M059J (cell line): ENCODE measurements at regions not wholly inside any gene's neighbourhood (a gene's known extent, or its start where the extent isn't known, plus 50 kb on each side); places are given as distances from the start of the nearest gene placed in this dataset.
A peak's percentile ranks its signal among the peaks of the same experiment; 100 is the strongest.

Experiments
- DNase-seq: peaks from one replicate; pipeline ENCODE4 v3.0.0-alpha.2; 2012; ENCODE audit warnings: low read depth

GRCh38 chr13:36493046-36493445, 60.8 kb downstream of the CCNA1 start:
- no peak for DNase-seq

- no peak for DNase-seq
Observed at GRCh38 chr13:36495431-36495830, 63.1 kb downstream of the CCNA1 start.

DNA sequence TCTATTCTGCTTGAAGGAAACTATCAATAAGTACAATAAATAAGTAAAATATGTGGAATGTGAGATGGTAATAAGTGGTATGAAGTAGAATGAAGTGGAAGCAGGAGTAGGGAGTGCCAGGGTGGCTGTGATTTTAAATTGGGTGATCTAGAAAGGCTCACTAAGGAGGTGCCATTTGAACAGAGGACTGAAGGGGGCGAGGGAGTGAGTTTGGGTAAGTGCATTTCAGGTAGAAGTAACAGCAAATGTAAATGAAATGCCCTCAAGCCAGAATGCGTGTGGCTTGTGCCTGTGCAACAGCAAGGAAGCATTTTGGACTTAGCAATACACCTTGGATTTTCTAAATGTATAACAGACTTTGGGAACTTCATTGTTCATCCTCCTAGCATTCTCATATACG, 77.1 kb downstream of the CCNA1 start:
- DNase-seq, result no peak

DNA sequence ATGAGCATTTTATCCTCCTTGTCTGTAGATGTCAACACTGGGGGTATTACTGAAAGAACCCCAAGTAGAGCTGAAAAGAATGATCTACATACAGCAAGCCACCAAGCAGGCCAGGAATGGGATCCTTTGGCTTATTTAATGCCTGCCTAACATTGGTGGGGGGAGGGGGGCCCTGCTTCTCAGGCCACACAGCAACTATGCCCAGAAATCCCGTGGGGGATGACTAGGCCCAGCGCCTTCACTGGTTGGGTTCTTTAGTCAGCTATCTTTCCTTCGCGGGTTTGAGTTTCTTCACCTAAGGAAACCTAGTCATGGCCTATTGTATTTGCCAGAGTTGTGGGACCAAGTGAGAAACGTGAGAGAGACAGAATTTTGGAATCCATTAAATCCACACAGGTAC, 80.5 kb downstream of the CCNA1 start:
- no peak for DNase-seq

GRCh38 chr13:36513266-36513665, 81.0 kb downstream of the CCNA1 start:
- no peak for DNase-seq

DNA sequence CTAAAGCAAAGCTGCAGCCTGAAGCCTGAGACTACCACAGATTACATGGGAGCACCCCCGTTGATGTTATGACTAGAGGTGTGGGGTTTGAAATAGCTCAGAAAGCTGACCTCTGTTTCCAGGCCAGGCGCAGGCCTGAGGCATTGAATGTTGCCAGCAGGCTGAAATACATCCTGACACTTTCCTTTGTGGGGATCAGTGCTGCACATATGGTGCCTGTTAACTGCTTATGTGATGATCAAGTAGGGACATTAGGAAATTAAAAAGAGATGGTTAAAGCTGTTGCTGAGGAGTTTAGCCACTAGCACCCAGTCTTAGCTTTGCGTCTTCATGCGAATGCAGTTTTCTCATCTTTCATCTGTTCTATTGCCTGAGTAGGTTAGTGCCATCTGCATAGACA, 83.2 kb downstream of the CCNA1 start:
- DNase-seq, result no peak

- DNase-seq, result no peak
Observed at GRCh38 chr13:36516225-36516624, 83.9 kb downstream of the CCNA1 start.

GRCh38 chr13:36518707-36519106, 86.4 kb downstream of the CCNA1 start:
- DNase-seq, result no peak

GRCh38 chr13:36519432-36519831, 87.1 kb downstream of the CCNA1 start:
- DNase-seq, result no peak

- DNase-seq, result no peak
Observed at GRCh38 chr13:36520111-36520510, 87.8 kb downstream of the CCNA1 start.

DNA sequence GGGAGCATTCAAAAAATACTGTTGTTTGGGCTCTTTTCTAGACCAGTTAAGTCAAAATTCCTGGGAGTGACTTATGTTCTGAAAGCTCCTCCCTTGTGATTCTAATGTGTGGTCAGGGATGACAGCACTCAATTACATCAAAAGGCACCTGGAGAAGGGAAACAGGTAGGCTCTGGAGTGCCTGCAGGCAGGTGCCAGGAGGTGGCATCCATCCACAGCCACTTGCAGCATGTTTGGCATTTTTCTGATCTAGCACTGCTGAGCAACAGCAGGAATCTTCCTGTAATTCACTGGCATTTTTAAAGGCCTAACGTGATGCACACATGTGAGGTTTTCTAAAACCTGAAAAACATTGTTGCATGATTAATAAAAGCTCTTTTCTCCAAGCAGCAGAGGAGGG, 94.6 kb downstream of the CCNA1 start:
- DNase-seq, result no peak

DNA sequence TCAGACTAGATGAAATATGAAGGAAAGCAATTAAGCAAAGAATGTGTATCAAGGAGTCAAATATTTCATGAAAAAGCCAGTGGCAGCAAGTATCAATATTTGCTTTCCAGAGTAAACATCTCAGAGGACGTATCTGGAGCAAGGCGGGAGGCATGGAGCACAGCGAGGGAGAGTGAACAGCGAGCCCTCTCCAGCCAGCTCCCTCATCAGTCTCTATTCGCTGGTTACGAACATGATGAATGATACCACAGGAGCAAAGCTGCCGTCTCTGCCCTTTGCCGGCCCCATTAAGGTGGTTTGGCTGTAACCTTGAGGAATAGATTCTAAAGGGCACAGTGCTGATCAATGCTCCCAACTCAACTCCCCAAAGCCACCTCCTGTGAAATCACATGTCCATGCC, 95.8 kb downstream of the CCNA1 start:
- DNase-seq, result no peak

- no peak for DNase-seq
Observed at GRCh38 chr13:36530050-36530789, 97.9 kb downstream of the CCNA1 start.

GRCh38 chr13:36530861-36531590, 98.7 kb downstream of the CCNA1 start:
- no peak for DNase-seq

GRCh38 chr13:36531746-36532486, 99.6 kb downstream of the CCNA1 start:
- peak; percentile 25 for DNase-seq

DNA sequence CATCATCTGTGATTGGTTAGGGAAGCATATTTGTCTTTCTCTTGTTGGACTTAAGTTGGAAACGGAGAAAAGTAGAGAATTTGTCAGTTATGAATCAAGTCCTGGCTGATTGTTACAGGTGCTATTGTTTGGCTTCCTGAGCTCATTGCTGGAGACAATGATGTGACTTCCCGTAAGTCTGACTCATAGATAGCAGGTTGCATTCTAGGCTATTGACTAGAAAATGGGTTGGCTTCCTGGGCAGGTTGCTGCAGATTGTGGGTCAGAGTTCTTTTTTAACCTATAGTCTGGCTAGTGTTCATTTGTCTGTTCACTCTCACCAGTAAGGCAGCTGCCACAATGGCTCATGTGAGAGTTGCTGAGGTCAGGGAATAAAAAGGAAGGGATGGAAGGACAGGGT, 101.5 kb downstream of the CCNA1 start:
- DNase-seq, result no peak

DNA sequence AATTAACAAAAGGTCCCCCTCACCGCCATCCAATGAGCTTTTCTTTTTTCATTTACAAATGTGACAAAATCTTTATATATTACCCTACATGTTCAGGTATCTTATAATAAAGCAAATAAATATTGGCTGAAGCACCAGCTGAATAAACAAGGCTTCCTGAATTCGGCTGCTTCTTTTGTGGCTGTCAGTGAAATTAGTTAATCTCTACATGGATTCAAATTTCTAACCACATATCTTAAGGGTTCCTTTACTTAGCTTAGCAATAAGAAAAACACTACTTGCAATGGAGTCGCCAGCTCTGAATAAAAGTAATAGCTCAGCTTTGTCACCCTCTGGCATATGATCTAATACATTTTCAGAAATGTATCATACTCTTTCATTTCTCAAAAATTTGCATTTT, 104.3 kb downstream of the CCNA1 start:
- DNase-seq, result no peak

DNA sequence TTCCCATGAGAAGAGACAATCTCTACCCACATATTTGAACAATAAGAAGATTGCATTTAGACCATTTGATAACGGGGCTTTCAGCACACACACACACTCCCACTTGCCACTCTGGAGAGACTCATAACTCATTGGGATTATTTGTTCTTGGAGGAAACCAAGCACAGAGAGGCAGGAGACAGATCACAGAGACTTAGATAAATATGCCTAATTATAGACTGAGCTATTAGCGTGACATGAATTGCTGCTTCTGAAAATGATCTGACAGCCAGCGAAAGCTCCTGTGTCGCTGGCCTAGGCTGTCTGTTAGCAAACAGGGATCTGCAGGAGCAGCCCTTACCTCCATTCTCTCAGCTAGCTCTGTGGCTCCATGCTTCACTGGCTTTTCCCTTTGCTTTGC, 111.4 kb downstream of the CCNA1 start:
- no peak for DNase-seq

- DNase-seq, result no peak
Observed at GRCh38 chr13:36548129-36548528, 115.8 kb downstream of the CCNA1 start.

- no peak for DNase-seq
Observed at GRCh38 chr13:36549126-36549702, 116.9 kb downstream of the CCNA1 start.

- DNase-seq, result no peak
Observed at GRCh38 chr13:36549755-36550154, 117.5 kb downstream of the CCNA1 start.

- no peak for DNase-seq
Observed at GRCh38 chr13:36550177-36550576, 117.9 kb downstream of the CCNA1 start.
